Left lobe of liver (tissue), 2 donors: ENCODE measurements at regions not wholly inside any gene's neighbourhood (a gene's known extent, or its start where the extent isn't known, plus 50 kb on each side); places are given as distances from the start of the nearest gene placed in this dataset.
A peak's percentile ranks its signal among the peaks of the same experiment; 100 is the strongest.

Experiments used
- ATAC-seq: fragments of 200-7000 bp; cut with Tn5 transposase; one replicate; pipeline ENCODE4 v1.9.1; 2020; ENCODE audit warnings: mild to moderate bottlenecking, moderate library complexity
- DNase-seq: peaks from one replicate; pipeline ENCODE4 v3.0.0-alpha.2; 2020; ENCODE audit warnings: low spot score
- donor health status: DM: no; HTN: no; CAD: no; lungs with moderate emphysema.
- donor health status: DM: no; HTN: yes; CAD: no.

GRCh38 chr13:40185414-40185813 lies 481.0 kb downstream of the FOXO1 start:
- DNase-seq = no peak
- ATAC-seq = no peak

DNA sequence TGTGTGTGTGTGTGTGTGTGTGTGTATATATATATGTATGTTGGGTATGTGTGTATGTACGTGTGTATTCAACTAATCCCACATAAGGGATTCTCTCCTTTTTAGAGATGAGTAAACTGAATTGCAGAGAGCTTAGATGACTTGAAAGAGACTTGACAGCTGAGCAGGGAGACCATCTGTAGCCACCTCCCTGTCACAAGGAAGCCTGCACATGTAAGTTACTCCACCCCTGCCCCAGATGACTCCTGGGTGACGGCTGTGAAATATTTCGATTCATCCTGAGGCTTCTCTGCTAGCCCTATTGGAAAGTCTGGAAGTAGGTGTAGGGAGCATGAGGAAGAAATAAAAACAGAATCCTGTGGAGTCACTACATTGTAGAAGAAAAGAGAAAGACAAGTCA lies 480.4 kb downstream of the FOXO1 start:
- no peak for DNase-seq
- no peak for ATAC-seq

DNA sequence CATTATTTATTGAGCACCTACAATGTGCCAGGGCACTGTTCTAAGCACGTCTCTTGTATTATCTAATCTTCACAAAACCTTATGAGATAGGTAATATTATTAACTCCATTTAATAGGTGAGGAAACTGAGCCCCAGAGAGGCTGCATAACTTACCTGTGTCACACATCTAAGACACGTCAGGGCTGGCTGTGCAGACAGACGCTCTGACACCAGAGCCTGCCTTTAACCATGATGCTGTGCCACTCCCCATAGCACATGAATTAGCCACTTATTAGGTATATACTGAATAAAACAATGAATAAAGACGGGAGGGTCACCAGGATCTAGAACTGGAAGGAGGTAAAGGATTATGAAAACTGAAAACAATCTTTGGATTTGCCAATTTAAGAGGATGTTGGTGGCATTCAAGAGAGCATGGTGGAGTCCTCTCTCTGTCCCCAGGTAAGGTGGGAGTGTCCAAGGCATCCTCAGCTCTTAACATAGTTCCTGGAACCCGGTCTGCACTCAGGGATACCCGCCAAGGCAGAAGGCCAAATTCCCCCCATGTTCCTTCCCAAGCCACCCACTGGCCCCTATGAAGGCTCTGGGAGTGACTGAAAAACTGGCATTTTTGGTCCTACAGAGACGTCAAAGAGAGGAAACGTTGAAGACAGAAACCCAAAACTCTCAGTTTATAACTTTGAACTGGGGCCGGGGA lies 479.7 kb downstream of the FOXO1 start:
- ATAC-seq = no peak
- DNase-seq = no peak

DNA sequence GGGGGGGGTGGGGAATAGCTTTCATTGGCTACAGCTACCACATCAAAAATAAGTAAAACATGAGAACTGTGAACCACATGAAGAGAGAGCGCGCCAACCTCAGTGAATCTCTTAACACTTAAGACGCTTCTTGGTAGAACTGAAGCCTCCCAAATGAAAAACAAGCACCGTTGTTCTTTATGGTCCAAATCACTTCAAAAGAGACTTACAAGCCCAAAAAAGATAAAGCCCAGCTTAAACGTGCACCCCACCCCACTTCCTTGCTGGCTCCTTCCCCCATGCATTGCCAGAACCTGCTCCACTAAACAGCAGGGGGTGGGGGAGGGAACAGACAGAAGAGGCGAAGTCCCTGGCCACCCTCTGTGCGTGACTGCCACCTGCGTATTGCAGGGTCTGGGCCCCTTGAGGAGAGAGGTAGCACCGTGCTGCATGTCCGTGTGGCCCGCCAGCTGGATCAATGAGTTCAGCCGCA lies 479.1 kb downstream of the FOXO1 start:
- no peak for ATAC-seq
- DNase-seq = no peak

DNA sequence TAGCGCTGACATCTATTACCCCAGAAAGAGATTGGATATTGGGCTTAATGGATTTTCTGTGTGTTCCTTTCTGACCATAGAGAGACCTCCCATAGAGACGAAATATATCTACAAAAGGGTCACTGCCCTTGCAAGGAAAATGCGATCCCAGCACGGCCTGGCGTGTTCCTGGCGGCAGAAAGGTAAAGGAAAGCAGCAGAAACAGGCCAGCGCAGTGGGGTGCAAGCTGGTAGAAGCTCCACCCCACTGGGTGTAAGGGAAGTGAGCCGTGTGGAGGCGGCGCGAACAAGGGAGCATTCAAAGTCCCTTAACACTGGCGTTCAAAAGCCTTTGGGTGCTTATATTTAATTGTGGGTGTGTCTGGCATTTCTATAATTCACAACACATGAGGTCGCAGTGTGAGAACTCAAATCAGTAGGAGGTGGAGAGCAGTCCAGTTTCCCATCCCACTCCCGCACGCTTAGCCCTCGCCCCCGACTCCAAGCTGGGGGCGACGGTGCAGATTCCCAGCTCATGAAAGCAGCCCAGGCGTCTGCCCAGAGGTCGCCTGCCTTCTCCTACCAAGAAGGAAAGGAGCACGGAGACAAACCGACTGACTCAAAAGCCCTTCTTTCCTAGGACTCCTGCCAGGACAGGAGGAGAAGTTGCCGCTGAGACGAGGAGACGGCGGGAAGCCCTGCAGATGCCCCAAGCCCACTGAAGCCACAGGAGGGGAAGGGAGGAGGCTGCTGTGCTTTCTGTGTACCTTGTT lies 478.4 kb downstream of the FOXO1 start:
- ATAC-seq (no peak), DNase-seq (no peak)

- no peak for ATAC-seq
- DNase-seq = no peak
Measured at GRCh38 chr13:40189426-40189825, 477.0 kb downstream of the FOXO1 start.

GRCh38 chr13:40189898-40190630 lies 476.4 kb downstream of the FOXO1 start:
- DNase-seq (no peak), ATAC-seq (no peak)

DNA sequence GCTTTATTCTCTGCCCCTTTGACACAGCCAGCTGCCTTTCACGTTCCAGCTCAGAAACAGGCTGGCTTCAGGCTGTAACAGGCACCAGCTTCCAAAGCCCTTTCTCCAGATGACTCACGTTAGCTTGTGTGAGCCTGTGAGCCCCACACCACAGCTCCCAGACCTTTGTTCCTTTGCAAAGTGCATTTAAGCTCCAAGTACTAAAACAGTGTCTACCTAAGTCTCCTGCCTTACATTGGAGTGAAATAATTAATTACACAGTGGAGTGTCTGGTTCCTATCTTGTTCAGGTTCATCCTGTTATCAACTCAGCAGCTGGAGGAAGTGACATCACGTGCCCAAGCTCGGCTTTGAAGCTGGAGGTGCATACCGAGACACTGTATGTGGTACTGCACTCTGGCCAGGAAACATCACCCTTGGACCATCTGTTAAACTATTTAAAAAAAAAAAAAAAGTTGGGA lies 475.8 kb downstream of the FOXO1 start:
- DNase-seq (no peak), ATAC-seq (no peak)

- DNase-seq (no peak), ATAC-seq (no peak)
Measured at GRCh38 chr13:40191186-40191980, 475.1 kb downstream of the FOXO1 start.

- DNase-seq = no peak
- no peak for ATAC-seq
Measured at GRCh38 chr13:40192452-40192851, 474.0 kb downstream of the FOXO1 start.

DNA sequence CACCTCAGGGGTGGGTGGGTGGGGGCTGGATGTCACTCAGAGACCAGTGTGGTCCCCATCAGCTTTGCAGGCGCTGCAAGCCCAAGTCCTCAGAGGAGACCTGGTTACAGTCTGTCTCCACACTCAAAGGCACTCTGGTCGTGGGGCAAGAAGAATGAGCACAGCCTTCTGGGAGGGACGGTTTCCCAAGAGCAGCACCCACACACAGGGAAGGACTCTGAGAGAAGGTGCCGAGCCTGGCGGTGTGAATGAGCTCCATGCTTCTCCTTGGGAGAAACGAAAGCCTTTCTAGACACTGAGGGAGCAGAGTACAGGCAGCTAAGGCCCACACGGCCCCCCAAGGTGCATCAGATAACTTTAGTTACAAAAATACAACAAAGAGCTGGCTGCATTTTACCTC lies 473.6 kb downstream of the FOXO1 start:
- no peak for ATAC-seq
- no peak for DNase-seq

DNA sequence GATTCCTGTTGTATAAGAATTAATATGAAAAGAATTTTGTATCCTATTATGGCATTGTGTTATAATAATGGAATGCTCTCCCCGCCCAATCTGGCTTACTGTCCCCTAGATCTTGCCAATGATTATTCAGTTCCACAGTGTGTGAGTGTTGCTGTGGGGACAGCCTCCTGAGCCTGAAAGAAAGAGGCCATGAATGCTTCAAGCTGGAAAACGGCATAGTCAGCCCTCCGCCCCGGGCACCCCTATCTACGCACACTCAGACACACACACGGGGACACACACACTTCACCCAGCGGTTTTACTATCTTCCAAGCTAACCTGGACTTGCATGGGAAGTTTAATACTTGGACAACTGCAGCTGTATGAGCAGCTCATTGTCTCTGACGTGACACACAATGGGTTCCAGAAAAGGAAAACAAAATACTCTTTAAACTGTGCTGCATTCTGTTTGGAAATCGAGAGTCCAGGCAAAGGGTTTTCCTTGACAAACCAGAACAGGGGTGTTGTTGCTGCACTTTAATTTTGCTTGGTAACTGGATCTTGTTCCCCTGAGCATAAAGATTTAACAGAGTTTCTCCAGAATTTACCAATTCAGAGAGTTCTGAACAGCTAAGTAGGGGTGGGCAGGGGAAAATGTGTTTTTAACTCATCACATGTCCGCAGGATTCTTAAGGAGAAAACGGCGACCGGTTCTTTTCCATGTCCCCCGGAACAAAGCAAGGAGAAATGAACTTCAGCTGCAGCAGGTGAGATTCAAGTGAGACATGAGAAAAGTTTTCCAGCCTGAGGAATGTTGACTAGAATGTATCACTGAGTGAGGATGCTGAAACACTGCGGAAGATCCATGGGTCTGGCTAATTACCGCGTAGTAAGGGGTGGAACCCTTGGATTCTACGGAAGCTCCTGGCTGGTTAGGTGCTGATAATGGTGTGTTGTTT lies 472.9 kb downstream of the FOXO1 start:
- DNase-seq (no peak), ATAC-seq (no peak)

DNA sequence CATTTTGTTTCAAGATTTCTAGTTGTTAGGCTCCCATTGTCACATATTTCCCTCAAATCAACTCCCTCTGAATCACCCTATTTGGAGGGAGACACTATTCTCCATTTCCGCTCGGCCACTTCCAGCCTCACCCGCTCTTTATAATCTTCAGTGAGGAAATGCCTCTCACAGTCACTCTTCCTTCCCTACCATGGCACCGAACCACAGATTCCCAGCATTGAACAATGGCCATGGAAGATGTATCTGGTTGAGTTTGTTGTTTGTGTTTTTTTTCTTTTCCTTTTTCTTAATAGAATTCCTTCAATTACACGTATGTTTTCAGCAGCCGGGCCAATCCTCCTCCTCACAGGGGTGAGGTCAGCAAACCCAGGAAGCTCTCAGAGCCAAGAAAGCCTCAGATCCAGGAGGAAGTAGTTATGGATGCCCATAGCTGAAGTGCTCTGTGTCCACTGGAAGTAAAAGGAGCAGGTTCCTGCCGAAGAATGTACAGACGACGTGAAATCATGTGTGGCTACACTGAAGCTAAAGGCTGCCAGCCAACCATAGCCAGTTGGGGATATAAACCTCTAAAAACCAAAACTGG lies 472.1 kb downstream of the FOXO1 start:
- no peak for DNase-seq
- peak; percentile 43 for ATAC-seq

- ATAC-seq (no peak), DNase-seq (no peak)
Measured at GRCh38 chr13:40197049-40197448, 469.4 kb downstream of the FOXO1 start.

GRCh38 chr13:40197936-40198595 lies 468.4 kb downstream of the FOXO1 start:
- no peak for ATAC-seq

GRCh38 chr13:40200273-40200978 lies 466.0 kb downstream of the FOXO1 start:
- no peak for DNase-seq
- no peak for ATAC-seq

More at GRCh38 chr13:40197936-40198595, 468.4 kb downstream of the FOXO1 start:
- no peak for DNase-seq

GRCh38 chr13:40204246-40204645 lies 462.2 kb downstream of the FOXO1 start:
- ATAC-seq (no peak), DNase-seq (no peak)

DNA sequence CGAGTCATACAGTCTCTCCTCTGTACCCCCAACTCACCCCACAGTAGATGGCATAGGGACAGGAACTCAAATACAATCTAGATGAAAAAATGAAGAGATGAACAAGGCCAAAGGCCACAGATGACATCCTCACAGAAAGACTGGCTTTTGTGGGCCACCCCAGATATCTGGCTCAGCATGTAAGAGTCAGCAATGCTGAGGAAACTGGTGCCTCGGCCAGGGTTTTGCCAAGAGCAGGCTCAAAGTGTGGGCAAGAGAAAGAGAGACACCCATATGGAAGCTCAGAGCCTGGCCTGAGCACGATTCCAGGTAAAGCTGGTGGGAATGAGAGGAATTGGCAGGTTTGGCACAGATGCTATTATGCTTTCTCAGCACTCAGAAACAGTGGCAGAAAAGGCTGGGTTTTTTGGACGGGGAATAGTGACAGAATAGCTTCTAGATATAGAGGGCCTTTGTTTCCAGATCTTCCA lies 460.6 kb downstream of the FOXO1 start:
- ATAC-seq (no peak), DNase-seq (no peak)
